Epithelial cell of proximal tubule (primary cell): ENCODE measurements at regions not wholly inside any gene's neighbourhood (a gene's known extent, or its start where the extent isn't known, plus 50 kb on each side); places are given as distances from the start of the nearest gene placed in this dataset.

Experiments used
- DNase-seq: peaks from one replicate; pipeline ENCODE4 v3.0.0-alpha.2; 2011; ENCODE audit warnings: low read depth
- H3K4me3 ChIP-seq: 2 replicates; pipeline ENCODE4 v1.5.1; 2011; ENCODE audit warnings: low read depth, mild to moderate bottlenecking, low read length
- CTCF ChIP-seq: conservative IDR thresholded peaks from 2 replicates; pipeline ENCODE4 v1.5.1; 2012; ENCODE audit warnings: low read depth, mild to moderate bottlenecking, low read length

DNA sequence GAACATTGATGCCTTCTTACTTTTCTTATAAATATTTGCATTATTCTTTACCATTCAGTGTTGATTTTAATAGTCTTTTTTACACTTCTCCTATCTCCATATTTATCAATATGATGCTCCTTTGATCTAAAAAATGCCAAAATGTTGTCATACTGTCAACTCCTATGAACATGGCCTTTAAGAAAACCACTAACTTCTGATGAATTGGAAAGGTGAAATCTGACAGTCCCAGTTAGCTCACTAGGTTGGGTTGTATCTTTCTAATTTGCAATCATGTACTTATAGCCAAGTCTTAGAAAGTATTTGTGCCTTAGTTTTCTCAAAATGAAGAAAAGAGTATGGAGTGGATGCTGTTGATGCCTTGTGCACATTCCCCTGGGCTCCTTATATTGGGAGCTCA, 75.4 kb upstream of the SPACA1 start:
- DNase-seq = no peak
- no peak overlapping the region for H3K4me3 ChIP-seq
- no peak for TF ChIP-seq CTCF

DNA sequence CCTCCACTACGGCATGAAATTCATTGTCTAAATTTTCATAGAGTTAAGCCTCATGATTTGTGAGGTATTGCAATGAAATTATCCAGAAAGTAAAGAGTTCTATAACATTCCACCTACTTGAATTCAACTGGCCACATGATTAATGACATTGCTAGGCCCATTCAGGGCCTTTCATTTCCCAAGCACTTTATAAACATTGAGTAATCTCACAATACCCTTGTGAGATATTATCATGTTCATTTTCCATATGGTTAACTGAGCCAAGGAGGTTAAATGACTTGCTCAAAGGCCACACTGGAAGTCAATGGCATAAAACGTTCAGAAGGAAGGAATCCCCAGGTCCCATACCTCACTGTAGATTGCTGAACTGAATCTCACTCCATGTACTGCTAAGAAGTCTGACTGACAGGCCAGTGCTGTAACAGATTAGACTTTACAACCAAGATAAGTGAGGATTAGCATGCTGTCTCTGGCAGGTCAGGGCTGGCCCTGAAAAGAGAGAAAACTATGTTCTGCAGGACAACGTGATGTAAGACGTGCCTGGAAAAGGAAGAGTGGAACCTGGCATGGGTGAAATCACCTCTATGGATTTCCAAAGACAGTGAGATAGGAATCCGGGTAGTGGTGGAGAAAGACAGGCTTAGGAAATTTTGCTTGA, 75.9 kb upstream of the SPACA1 start:
- DNase-seq = no peak
- no peak for TF ChIP-seq CTCF
- no peak overlapping the region for H3K4me3 ChIP-seq

DNA sequence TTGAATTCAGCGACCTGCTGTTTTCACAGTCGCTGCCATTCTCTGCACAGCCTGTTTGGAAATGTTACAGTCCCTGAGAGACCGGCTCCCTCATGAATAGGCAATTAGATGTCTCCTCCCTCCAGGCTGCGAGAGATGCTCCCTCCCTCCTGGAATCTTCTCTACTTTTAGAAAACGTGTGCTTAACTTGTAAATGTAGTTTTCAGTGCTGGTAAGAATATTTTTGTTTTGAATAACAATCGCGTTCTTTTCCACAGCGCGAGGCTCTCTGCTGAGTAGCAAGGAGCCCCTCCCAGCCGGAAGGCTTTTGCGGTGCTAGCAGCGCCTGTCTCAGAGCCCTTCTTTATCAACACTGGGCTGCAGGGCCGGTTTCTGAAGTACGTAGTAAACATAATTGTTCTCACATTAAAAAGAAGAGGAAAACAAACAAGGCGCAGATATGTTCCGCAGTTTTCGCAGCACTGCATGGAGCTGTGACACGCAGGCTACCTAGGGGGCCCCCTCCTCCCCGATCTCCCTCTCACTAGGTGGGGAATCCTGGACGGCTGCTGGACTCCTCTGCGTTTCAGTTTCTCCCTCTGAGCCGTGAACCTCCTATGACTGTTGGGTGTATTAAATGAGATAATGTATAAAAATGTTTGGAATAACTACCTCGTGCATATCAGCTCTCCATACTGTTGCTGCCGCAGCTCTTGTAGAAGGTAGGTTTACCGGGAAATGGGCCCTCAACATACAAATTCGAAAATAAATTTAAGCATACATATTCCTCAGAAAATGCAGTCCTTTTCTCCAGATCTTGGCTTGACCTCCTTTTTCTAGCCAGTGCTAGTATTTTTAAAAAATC, 79.0 kb upstream of the SPACA1 start:
- peak overlapping the region; percentile 47 for H3K4me3 ChIP-seq
- DNase-seq = no peak
- no peak for TF ChIP-seq CTCF

DNA sequence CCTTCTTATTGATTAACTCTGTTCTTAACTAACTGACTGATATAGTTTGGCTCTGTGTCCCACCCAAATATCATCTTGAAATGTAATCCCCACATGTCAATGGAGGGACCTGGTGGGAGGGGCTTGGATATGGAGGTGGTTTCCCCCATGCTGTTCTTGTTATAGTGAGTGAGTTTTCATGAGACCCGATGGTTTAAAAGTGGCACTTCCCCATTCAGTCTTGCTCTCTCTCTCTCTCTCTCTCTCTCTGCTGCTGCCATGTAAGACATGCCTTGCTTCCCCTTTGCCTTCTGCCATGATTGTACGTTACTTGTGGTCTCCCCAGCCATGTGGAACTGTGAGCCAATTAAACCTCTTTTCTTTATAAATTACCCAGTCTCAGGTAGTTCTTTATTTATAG, 81.8 kb upstream of the SPACA1 start:
- no peak for DNase-seq
- no peak overlapping the region for H3K4me3 ChIP-seq
- no peak for TF ChIP-seq CTCF

- DNase-seq = no peak
- no peak for TF ChIP-seq CTCF
- H3K4me3 ChIP-seq = no peak overlapping the region
Measured at GRCh38 chr6:87959083-87959482, 88.6 kb upstream of the SPACA1 start.

- no peak for DNase-seq
- TF ChIP-seq CTCF = no peak
Measured at GRCh38 chr6:87951751-87952150, 95.9 kb upstream of the SPACA1 start.

More at GRCh38 chr6:87951751-87952150, 95.9 kb upstream of the SPACA1 start:
- H3K4me3 ChIP-seq = no peak overlapping the region
